Neural crest cell (in vitro differentiated cells): ENCODE measurements at regions not wholly inside any gene's neighbourhood (a gene's known extent, or its start where the extent isn't known, plus 50 kb on each side); places are given as distances from the start of the nearest gene placed in this dataset.

Experiments used
- DNase-seq: peaks from one replicate; pipeline ENCODE4 v3.0.0; 2021; ENCODE audit warnings: low read depth, mixed read lengths, low spot score
- H3K27ac Mint-ChIP-seq: one replicate; pipeline ENCODE4 v1.8.0; 2021; ENCODE audit warnings: mild to moderate bottlenecking, mixed read lengths; ENCODE audit not compliant: unreplicated experiment
- H3K27me3 Mint-ChIP-seq: 2 replicates; pipeline ENCODE4 v1.8.0; 2021; ENCODE audit warnings: low read depth, mild to moderate bottlenecking, mixed read lengths
- H3K36me3 Mint-ChIP-seq: 2 replicates; pipeline ENCODE4 v1.8.0; 2021; ENCODE audit warnings: low read depth, mild to moderate bottlenecking, mixed read lengths
- H3K4me1 Mint-ChIP-seq: 2 replicates; pipeline ENCODE4 v1.8.0; 2021; ENCODE audit warnings: mixed read lengths
- H3K4me3 Mint-ChIP-seq: one replicate; pipeline ENCODE4 v1.8.0; 2021; ENCODE audit warnings: mild to moderate bottlenecking, mixed read lengths
- H3K9me3 Mint-ChIP-seq: 2 replicates; pipeline ENCODE4 v1.8.0; 2021; ENCODE audit warnings: mixed read lengths
- TF ChIP-seq, protein P1 (sequence below): fragments of 200-600 bp; sonication (generic); conservative IDR thresholded peaks from 2 replicates; pipeline ENCODE4 v1.5.0; 2021; ENCODE audit warnings: antibody characterized with exemption, mild to moderate bottlenecking

GRCh38 chr5:143557061-143557818 is 153.8 kb upstream of the NR3C1 start:
- Mint-ChIP-seq H3K4me3 (no peak overlapping the region), H3K27ac (no peak overlapping the region), H3K36me3 (no peaks in the 10 kb centered on the region), H3K4me1 (no peaks in the 10 kb centered on the region), H3K27me3 (no peaks in the 10 kb centered on the region), H3K9me3 (no peaks in the 10 kb centered on the region)
- DNase-seq: no peak
- TF ChIP-seq, protein P1, sequence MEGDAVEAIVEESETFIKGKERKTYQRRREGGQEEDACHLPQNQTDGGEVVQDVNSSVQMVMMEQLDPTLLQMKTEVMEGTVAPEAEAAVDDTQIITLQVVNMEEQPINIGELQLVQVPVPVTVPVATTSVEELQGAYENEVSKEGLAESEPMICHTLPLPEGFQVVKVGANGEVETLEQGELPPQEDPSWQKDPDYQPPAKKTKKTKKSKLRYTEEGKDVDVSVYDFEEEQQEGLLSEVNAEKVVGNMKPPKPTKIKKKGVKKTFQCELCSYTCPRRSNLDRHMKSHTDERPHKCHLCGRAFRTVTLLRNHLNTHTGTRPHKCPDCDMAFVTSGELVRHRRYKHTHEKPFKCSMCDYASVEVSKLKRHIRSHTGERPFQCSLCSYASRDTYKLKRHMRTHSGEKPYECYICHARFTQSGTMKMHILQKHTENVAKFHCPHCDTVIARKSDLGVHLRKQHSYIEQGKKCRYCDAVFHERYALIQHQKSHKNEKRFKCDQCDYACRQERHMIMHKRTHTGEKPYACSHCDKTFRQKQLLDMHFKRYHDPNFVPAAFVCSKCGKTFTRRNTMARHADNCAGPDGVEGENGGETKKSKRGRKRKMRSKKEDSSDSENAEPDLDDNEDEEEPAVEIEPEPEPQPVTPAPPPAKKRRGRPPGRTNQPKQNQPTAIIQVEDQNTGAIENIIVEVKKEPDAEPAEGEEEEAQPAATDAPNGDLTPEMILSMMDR: no peak

DNA sequence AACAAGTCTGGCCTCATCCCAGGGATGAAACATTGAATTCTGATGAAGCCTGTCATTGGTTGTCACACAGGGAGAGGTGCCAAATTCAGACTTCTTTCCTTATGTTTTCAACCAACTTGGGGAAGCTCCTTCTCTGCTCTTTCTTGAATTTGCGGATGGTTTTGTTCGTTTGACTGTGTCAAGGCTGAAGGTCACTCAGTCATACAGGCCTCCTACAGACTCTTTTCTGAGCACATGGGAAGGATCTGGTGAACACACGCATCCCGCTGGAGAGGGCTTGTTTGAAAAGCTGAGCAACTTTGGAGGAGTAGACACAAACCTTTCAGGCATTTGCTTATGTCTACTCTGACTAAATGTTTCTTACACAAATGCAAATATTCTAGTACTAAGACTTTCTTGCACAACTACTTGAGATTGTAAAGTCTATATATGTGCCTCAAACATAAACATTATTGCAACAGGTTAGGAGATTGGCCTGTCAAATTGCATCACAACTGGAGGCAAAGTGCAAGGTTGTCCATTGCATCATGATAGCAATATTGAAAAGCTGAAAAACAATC is 151.5 kb upstream of the NR3C1 start:
- no peak overlapping the region for H3K27ac Mint-ChIP-seq

GRCh38 chr5:143554187-143554717 is 150.8 kb upstream of the NR3C1 start:
- H3K36me3 Mint-ChIP-seq: no peaks in the 10 kb centered on the region
- no peak overlapping the region for H3K27ac Mint-ChIP-seq
- no peak for DNase-seq
- H3K27me3 Mint-ChIP-seq: no peaks in the 10 kb centered on the region
- no peaks in the 10 kb centered on the region for H3K9me3 Mint-ChIP-seq
- no peak overlapping the region for H3K4me3 Mint-ChIP-seq
- H3K4me1 Mint-ChIP-seq: no peaks in the 10 kb centered on the region
- TF ChIP-seq, protein P1: no peak

More for the DNA sequence above, 151.5 kb upstream of the NR3C1 start:
- H3K4me3 Mint-ChIP-seq: no peak overlapping the region
- H3K27me3 Mint-ChIP-seq: no peaks in the 10 kb centered on the region
- no peaks in the 10 kb centered on the region for H3K36me3 Mint-ChIP-seq
- no peaks in the 10 kb centered on the region for H3K9me3 Mint-ChIP-seq
- no peak for DNase-seq
- TF ChIP-seq, protein P1: no peak
- H3K4me1 Mint-ChIP-seq: no peaks in the 10 kb centered on the region

DNA sequence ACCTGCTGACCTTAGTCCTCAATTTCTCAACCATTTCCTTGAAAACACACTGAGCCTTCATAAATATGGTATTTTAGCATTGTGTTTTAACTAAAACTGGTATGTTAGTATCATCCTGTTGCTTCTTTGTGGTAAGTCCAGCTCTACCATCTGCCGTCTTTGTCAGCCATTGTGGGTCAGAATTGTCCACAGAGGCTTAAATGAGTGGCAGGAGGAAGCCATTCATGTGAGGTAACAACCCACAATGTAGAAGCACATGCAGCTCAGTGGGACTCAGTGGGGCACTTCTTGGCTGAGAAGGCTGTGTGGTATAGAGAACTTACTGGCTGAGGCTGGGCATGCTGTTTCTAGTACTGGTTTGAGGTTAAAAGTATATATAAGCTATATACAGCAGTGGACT is 149.2 kb upstream of the NR3C1 start:
- Mint-ChIP-seq H3K27me3 (no peaks in the 10 kb centered on the region), H3K4me1 (peaks cover under 1% of the 10 kb centered on the region), H3K27ac (no peak overlapping the region), H3K4me3 (no peak overlapping the region), H3K9me3 (peaks cover 5% of the 10 kb centered on the region), H3K36me3 (no peaks in the 10 kb centered on the region)
- no peak for DNase-seq
- TF ChIP-seq, protein P1: no peak

- no peaks in the 10 kb centered on the region for H3K36me3 Mint-ChIP-seq
- DNase-seq: no peak
- H3K27ac Mint-ChIP-seq: no peak overlapping the region
- H3K9me3 Mint-ChIP-seq: peaks cover 7% of the 10 kb centered on the region
- peaks cover 4% of the 10 kb centered on the region for H3K4me1 Mint-ChIP-seq
- H3K4me3 Mint-ChIP-seq: no peak overlapping the region
- TF ChIP-seq, protein P1: no peak
- no peaks in the 10 kb centered on the region for H3K27me3 Mint-ChIP-seq
Measured at GRCh38 chr5:143551820-143552251, 148.3 kb upstream of the NR3C1 start.
